ENCODE measurements at regions not wholly inside any gene's neighbourhood (a gene's known extent, or its start where the extent isn't known, plus 50 kb on each side); places are given as distances from the start of the nearest gene placed in this dataset.
"Not testable (repeated sequence)": the region's sequence is repeated elsewhere in the genome, so short reads cannot be mapped to it uniquely, and the experiment has no call there.

DNA sequence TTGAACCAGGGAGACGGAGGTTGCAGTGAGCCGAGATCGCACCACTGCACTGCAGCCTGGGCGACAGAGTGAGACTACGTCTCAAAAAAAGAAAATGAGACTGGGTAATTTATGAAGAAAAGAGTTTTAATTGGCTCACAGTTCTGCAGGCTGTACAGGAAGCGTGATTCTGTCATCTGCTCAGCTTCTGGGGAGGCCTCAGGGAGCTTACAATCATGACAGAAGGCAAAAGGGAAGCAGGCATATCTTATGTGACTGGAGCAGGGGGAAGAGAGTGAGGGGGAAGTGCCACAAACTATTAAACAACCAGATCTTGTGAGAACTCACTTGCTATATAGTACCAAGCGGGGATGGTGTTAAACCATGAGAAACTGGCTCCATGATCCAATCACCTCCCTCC is 1476.2 kb upstream of the DEFB115 start:
- H3K27ac ChIP-seq; H3K4me1 ChIP-seq (replicated peaks in 1 of 2); ATAC-seq (replicated peaks in 6 of 8); H3K4me3 ChIP-seq; in situ Hi-C loops (cut with MboI; ENCODE audit: low pct_unique_long_range_greater_than_20kb in 2 of 9, low sequenced_read_pairs in 9 of 9, unreplicated experiment in 9 of 9): not testable (repeated sequence)
- 0 to 100% (median 40%) methylated on average over 1 to 5 of the region's 7 CpGs; no CpG with 5 or more reads in 3 of the 10 experiments for WGBS, 10 experiments

DNA sequence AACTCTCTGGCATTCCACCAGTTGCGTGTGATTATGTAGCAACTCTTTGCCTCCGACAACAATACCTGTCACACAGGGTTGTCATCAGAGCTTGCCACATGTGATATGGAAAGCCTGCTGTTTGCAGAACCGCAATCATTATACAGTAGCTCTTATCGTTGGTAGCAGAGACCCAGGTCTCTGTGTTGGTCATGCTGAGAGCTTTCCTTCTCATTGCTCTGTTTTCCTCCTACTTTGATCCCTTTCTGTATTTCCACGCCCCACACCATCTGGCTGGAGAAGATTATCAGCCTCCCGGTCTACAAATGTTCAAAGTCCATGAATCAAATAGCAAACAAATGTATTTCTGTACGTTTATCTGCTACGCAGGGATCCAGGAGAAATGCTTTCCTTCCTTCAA is 1475.6 kb upstream of the DEFB115 start:
- WGBS, 10 experiments, result 20 to 80% (median 53%) methylated on average over 1 to 5 of the region's 8 CpGs; no CpG with 5 or more reads in 3 of the 10 experiments
- not testable (repeated sequence) for ATAC-seq (replicated peaks in 6 of 8)

DNA sequence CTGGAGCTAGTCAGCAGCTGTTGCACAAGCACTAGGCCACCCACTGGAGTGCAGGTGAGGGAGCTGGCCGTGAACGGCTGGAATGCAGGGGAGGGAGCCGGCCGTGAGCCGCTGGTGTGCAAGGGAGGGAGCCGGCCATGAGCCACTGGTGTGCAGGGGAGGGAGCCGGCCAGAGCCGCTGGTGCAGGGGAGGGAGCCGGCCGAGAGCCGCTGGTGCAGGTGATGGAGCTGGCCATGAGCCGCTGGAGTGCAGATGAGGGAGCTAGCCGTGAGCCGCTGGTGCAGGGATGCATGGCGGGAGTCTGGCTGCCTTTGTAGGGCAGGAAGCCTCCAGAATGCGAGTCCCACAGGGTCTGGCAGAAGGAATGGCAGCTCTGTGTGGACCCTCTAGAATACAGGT is 1470.0 kb upstream of the DEFB115 start:
- 0 to 75% (median 64%) methylated on average over 1 to 6 of the region's 16 CpGs; no CpG with 5 or more reads in 5 of the 10 experiments for WGBS, 10 experiments
- ATAC-seq (replicated peaks in 6 of 8); H3K27ac ChIP-seq; H3K4me3 ChIP-seq; in situ Hi-C loops (cut with MboI; ENCODE audit: low pct_unique_long_range_greater_than_20kb in 2 of 9, low sequenced_read_pairs in 9 of 9, unreplicated experiment in 9 of 9); H3K4me1 ChIP-seq (replicated peaks in 1 of 2): not testable (repeated sequence)

More for the DNA sequence above, 1475.6 kb upstream of the DEFB115 start:
- H3K27ac ChIP-seq; H3K4me3 ChIP-seq; in situ Hi-C loops (cut with MboI; ENCODE audit: low pct_unique_long_range_greater_than_20kb in 2 of 9, low sequenced_read_pairs in 9 of 9, unreplicated experiment in 9 of 9); H3K4me1 ChIP-seq (replicated peaks in 1 of 2): not testable (repeated sequence)

DNA sequence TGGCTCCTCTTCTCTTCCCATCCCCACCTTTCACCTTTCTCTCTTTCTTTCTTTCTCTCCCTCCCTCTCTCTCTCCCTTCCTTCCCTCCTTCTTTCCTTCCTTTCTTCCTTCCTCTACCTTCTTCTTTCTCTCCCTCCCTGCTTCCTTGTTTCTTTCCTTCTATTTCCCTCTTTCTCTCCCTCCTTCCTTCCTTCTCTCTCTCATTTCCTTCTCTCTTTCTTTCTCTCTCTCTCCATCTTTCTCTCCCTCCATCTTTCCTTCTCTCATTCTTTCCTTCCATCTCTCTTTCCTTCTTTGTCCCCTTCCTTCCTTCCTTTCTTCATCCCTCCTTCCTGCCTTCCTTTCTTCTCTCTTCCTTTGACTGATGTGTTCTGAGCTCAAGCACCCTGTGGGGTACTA is 1467.0 kb upstream of the DEFB115 start:
- no peak overlapping the region for H3K4me3 ChIP-seq
- no peak for ATAC-seq (replicated peaks in 6 of 8)

GRCh38 chr20:29831508-29831907 is 1426.0 kb upstream of the DEFB115 start:
- 0 to 30% (median 19%) methylated on average over 1 to 4 of the region's 4 CpGs; no CpG with 5 or more reads in 6 of the 10 experiments for WGBS, 10 experiments
- in situ Hi-C loops (cut with MboI; ENCODE audit: low pct_unique_long_range_greater_than_20kb in 2 of 9, low sequenced_read_pairs in 9 of 9, unreplicated experiment in 9 of 9); ATAC-seq (replicated peaks in 6 of 8): not testable (repeated sequence)

More for the DNA sequence above, 1467.0 kb upstream of the DEFB115 start:
- H3K27ac ChIP-seq, result no peak overlapping the region
- H3K4me1 ChIP-seq (replicated peaks in 1 of 2), result no peaks in the 10 kb centered on the region
- in situ Hi-C loops (cut with MboI; ENCODE audit: low pct_unique_long_range_greater_than_20kb in 2 of 9, low sequenced_read_pairs in 9 of 9, unreplicated experiment in 9 of 9), result no loop called here

GRCh38 chr20:29868014-29868413 is 1389.5 kb upstream of the DEFB115 start:
- H3K4me3 ChIP-seq; H3K4me1 ChIP-seq (replicated peaks in 1 of 2); H3K27ac ChIP-seq; ATAC-seq (replicated peaks in 6 of 8); in situ Hi-C loops (cut with MboI; ENCODE audit: low pct_unique_long_range_greater_than_20kb in 2 of 9, low sequenced_read_pairs in 9 of 9, unreplicated experiment in 9 of 9): not testable (repeated sequence)
- 9 to 64% (median 37%) methylated on average over 3 to 6 of the region's 6 CpGs for WGBS, 10 experiments

More at GRCh38 chr20:29831508-29831907, 1426.0 kb upstream of the DEFB115 start:
- not testable (repeated sequence) for H3K4me1 ChIP-seq (replicated peaks in 1 of 2); H3K27ac ChIP-seq; H3K4me3 ChIP-seq

DNA sequence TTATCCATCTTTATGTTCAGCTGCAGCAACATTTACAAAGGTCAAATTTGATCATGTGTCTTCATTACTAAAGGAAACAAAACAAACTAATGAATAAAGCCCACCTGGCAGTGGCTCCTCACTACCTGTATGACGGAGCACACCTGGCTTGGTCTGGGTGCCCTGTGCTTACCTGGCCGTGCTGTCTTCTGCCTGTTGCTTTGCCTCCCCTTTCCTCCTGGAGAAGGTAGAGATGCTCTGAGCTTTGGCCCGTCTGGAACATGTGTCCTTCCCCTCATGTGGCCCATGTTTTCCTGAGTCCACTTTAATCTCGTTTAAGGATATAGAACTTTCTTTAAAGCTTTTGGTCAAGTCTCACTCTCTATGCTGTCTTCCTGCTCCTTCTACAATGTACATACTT is 1388.8 kb upstream of the DEFB115 start:
- 0 to 36% (median 0%) methylated on average over 1 to 4 of the region's 4 CpGs; no CpG with 5 or more reads in 3 of the 10 experiments for WGBS, 10 experiments
- in situ Hi-C loops (cut with MboI; ENCODE audit: low pct_unique_long_range_greater_than_20kb in 2 of 9, low sequenced_read_pairs in 9 of 9, unreplicated experiment in 9 of 9); ATAC-seq (replicated peaks in 6 of 8); H3K27ac ChIP-seq; H3K4me1 ChIP-seq (replicated peaks in 1 of 2); H3K4me3 ChIP-seq: not testable (repeated sequence)

DNA sequence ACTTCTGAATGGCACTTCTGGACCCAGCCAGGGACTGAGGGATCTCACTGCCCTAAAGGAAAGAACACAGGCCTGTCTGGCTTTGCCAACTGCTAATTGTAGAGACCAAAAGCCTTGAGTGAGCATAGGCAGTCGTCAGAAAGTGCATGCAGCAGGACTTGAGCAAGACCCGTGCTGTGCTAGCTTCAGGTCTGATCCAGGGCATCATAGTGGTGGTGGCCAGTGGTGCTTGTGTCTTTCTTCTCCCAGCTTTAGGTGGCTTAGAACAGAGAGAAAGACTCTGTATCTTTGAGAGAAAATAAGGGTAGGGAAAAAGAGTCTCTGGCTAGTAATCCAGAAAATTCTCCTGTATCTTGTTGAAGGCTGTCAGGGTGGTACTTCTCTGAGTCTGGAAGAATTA is 1385.6 kb upstream of the DEFB115 start:
- ATAC-seq (replicated peaks in 6 of 8); H3K27ac ChIP-seq; in situ Hi-C loops (cut with MboI; ENCODE audit: low pct_unique_long_range_greater_than_20kb in 2 of 9, low sequenced_read_pairs in 9 of 9, unreplicated experiment in 9 of 9); H3K4me1 ChIP-seq (replicated peaks in 1 of 2); H3K4me3 ChIP-seq: not testable (repeated sequence)
- 0 to 47% (median 20%) methylated on average over 1 to 2 of the region's 2 CpGs; no CpG with 5 or more reads in 3 of the 10 experiments for WGBS, 10 experiments

GRCh38 chr20:29873946-29874345 is 1383.5 kb upstream of the DEFB115 start:
- H3K4me3 ChIP-seq, result no peak overlapping the region
- WGBS, 10 experiments, result 75 to 90% methylated on average over 4 of the region's 28 CpGs; no CpG with 5 or more reads in 8 of the 10 experiments
- H3K27ac ChIP-seq, result no peak overlapping the region
- H3K4me1 ChIP-seq (replicated peaks in 1 of 2), result no peaks in the 10 kb centered on the region
- in situ Hi-C loops (cut with MboI; ENCODE audit: low pct_unique_long_range_greater_than_20kb in 2 of 9, low sequenced_read_pairs in 9 of 9, unreplicated experiment in 9 of 9), result no loop called here
- ATAC-seq (replicated peaks in 6 of 8), result no peak

- ATAC-seq (replicated peaks in 6 of 8), result no peak
- in situ Hi-C loops (cut with MboI; ENCODE audit: low pct_unique_long_range_greater_than_20kb in 2 of 9, low sequenced_read_pairs in 9 of 9, unreplicated experiment in 9 of 9), result loop anchor here in 2 of 9 experiments (25.0 kb wide), 1 partner anchor 612 kb away; no protein-coding TSS in a partner anchor
- Histone ChIP-seq H3K4me1 (replicated peaks in 1 of 2) (no peaks in the 10 kb centered on the region), H3K27ac (no peak overlapping the region), H3K4me3 (no peak overlapping the region)
- 28 to 84% (median 75%) methylated on average over 2 to 10 of the region's 25 CpGs; no CpG with 5 or more reads in 3 of the 10 experiments for WGBS, 10 experiments
Observed at GRCh38 chr20:29874476-29875202, 1382.8 kb upstream of the DEFB115 start.

GRCh38 chr20:29875321-29876083 is 1382.0 kb upstream of the DEFB115 start:
- not testable (repeated sequence) for H3K4me1 ChIP-seq (replicated peaks in 1 of 2); H3K4me3 ChIP-seq; H3K27ac ChIP-seq; ATAC-seq (replicated peaks in 6 of 8)
- in situ Hi-C loops (cut with MboI; ENCODE audit: low pct_unique_long_range_greater_than_20kb in 2 of 9, low sequenced_read_pairs in 9 of 9, unreplicated experiment in 9 of 9), result loop anchor here in 2 of 9 experiments (25.0 kb wide), 1 partner anchor 613 kb away; no protein-coding TSS in a partner anchor
- 39 to 76% (median 62%) methylated on average over 3 to 17 of the region's 27 CpGs for WGBS, 10 experiments

GRCh38 chr20:29876084-29876910 is 1381.2 kb upstream of the DEFB115 start:
- H3K4me1 ChIP-seq (replicated peaks in 1 of 2); H3K4me3 ChIP-seq; ATAC-seq (replicated peaks in 6 of 8); H3K27ac ChIP-seq: not testable (repeated sequence)
- 43 to 93% (median 70%) methylated on average over 3 to 9 of the region's 41 CpGs; no CpG with 5 or more reads in 5 of the 10 experiments for WGBS, 10 experiments
- in situ Hi-C loops (cut with MboI; ENCODE audit: low pct_unique_long_range_greater_than_20kb in 2 of 9, low sequenced_read_pairs in 9 of 9, unreplicated experiment in 9 of 9), result loop anchor here in 2 of 9 experiments (25.0 kb wide), 1 partner anchor 614 kb away; no protein-coding TSS in a partner anchor
